Lower lobe of right lung (tissue), 2 donors: ENCODE measurements at regions not wholly inside any gene's neighbourhood (a gene's known extent, or its start where the extent isn't known, plus 50 kb on each side); places are given as distances from the start of the nearest gene placed in this dataset.
A peak's percentile ranks its signal among the peaks of the same experiment; 100 is the strongest.
"Not testable (repeated sequence)": the region's sequence is repeated elsewhere in the genome, so short reads cannot be mapped to it uniquely, and the experiment has no call there.

ENCODE experiments used
- ATAC-seq, 2 donors: fragments of 200-7000 bp; cut with Tn5 transposase; one replicate each; pipeline ENCODE4 v1.9.1; 2020 to 2022; ENCODE audit warnings: mild to moderate bottlenecking in 2 of 2, moderate library complexity in 2 of 2
- DNase-seq: peaks from one replicate; pipeline ENCODE4 v3.0.0-alpha.2; 2020
- H3K27ac ChIP-seq: fragments of 200-600 bp; one replicate; pipeline ENCODE4 v1.8.0; 2022
- H3K27me3 ChIP-seq: fragments of 200-600 bp; one replicate; pipeline ENCODE4 v1.8.0; 2022; ENCODE audit warnings: low read depth
- H3K36me3 ChIP-seq: fragments of 200-600 bp; one replicate; pipeline ENCODE4 v1.8.0; 2022; ENCODE audit warnings: mild to moderate bottlenecking
- H3K4me1 ChIP-seq: fragments of 200-600 bp; one replicate; pipeline ENCODE4 v1.8.0; 2022
- H3K4me3 ChIP-seq: fragments of 200-600 bp; one replicate; pipeline ENCODE4 v1.8.0; 2022; ENCODE audit warnings: mild to moderate bottlenecking
- H3K9me3 ChIP-seq: fragments of 200-600 bp; one replicate; pipeline ENCODE4 v1.8.0; 2022
- intact Hi-C: fragments of 100-400 bp; cut with DNase I; formaldehyde crosslinking; loops from one replicate; pipeline ENCODE4 v1.11.0; 2022
- TF ChIP-seq, protein P1 (sequence below): fragments of 200-600 bp; IDR thresholded peaks from one replicate; pipeline ENCODE4 v1.8.0; 2022; ENCODE audit warnings: antibody characterized with exemption, mild to moderate bottlenecking
- donor health status: DM: no; HTN: yes; CAD: no; lungs with severe emphysema.

DNA sequence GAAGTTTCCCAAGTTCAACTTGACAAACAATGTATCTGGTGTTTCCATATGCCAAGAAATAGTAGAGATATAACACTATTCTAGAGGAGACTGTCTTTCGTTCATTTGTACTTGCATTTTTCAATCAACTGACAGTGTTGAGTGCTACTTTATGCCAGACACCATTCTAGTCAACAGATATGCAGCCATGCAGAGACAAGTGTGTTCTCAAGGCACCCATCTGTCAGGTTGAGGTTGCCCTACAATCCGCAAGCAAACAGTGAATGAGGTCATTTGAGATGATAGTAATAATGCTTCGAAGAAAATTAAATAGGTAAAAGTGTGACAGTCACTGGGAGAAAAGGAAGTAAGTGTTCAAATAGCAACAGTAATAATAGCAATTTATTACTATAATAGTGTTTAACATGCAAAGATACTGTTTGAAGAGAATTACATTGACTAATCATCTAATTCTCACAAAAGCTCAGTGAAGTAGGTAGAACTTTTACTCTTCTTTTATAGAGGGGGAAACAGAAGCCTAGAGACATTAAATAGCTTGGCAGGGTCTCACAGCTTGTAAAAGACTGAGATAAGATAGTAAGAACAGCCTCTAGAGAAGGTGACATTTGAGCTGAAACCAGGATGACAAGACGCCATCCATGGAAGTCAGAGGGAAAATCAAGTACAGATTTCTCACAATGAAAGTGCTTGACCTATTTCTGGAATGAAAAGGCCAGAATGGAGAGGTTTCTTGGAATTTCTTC is 936.9 kb downstream of the SORCS3 start:
- TF ChIP-seq, protein P1, sequence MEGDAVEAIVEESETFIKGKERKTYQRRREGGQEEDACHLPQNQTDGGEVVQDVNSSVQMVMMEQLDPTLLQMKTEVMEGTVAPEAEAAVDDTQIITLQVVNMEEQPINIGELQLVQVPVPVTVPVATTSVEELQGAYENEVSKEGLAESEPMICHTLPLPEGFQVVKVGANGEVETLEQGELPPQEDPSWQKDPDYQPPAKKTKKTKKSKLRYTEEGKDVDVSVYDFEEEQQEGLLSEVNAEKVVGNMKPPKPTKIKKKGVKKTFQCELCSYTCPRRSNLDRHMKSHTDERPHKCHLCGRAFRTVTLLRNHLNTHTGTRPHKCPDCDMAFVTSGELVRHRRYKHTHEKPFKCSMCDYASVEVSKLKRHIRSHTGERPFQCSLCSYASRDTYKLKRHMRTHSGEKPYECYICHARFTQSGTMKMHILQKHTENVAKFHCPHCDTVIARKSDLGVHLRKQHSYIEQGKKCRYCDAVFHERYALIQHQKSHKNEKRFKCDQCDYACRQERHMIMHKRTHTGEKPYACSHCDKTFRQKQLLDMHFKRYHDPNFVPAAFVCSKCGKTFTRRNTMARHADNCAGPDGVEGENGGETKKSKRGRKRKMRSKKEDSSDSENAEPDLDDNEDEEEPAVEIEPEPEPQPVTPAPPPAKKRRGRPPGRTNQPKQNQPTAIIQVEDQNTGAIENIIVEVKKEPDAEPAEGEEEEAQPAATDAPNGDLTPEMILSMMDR, result no peak
- no peaks in the 10 kb centered on the region for H3K27me3 ChIP-seq
- H3K4me3 ChIP-seq, result no peak overlapping the region
- intact Hi-C loops, result no loop called here
- DNase-seq, result no peak
- no peaks in the 10 kb centered on the region for H3K36me3 ChIP-seq
- no peaks in the 10 kb centered on the region for H3K4me1 ChIP-seq
- no peak for ATAC-seq
- no peak overlapping the region for H3K27ac ChIP-seq
- H3K9me3 ChIP-seq, result peaks cover 6% of the 10 kb centered on the region

DNA sequence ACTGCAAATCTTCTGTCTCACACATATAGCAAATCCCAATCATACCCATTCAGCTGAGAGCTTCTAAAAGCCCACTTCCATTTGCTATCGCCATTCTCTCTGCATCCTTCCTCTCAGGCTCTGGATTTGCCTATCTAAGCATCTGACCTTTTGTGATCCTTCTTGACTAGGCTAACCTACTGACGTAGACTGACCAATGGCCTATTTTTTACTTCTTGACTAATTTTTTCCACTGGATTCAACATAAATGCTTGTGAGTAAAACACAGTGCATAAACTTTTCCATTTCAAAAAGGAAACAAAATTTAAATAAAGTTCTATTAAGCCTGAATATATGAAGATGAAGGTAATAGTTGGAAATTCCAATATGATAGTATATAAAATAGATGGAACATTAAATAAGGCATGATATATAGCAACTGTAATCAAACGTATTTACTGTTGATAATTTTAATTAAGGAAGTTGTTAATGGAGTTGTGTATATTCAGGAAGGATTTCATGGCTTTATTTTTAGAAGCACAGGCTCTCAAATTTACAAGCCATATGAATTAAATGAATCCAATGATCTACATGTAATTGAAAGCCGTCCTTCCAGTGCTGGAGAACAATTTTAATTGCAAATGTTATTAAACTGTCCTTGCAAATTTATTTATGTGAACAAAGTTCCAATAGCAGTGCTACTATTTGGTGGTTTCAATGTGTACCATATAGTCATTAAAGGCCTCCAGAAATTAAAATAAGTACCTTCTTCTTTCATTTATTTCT is 918.4 kb downstream of the SORCS3 start:
- no peak for DNase-seq
- TF ChIP-seq, protein P1, result no peak
- intact Hi-C loops, result no loop called here

DNA sequence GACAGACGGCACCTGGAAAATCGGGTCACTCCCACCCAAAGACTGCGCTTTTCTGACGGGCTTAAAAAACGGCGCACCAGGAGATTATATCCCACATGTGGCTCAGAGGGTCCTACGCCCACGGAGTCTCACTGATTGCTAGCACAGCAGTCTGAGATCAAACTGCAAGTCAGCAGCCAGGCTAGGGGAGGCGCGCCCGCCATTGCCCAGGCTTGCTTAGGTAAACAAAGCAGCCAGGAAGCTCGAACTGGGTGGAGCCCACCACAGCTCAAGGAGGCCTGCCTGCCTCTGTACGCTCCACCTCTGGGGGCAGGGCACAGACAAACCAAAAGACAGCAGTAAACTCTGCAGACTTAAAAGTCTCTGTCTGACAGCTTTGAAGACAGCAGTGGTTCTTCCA is 909.4 kb downstream of the SORCS3 start:
- H3K27ac ChIP-seq, H3K36me3 ChIP-seq, intact Hi-C loops, H3K9me3 ChIP-seq, H3K27me3 ChIP-seq, H3K4me3 ChIP-seq, ATAC-seq, H3K4me1 ChIP-seq: not testable (repeated sequence)
- DNase-seq, result peak; percentile 39

More for the DNA sequence above, 918.4 kb downstream of the SORCS3 start:
- H3K27ac ChIP-seq, result no peak overlapping the region
- H3K4me1 ChIP-seq, result no peaks in the 10 kb centered on the region
- ATAC-seq, result no peak
- H3K36me3 ChIP-seq, result no peaks in the 10 kb centered on the region
- no peaks in the 10 kb centered on the region for H3K9me3 ChIP-seq
- H3K27me3 ChIP-seq, result no peaks in the 10 kb centered on the region
- H3K4me3 ChIP-seq, result no peak overlapping the region

DNA sequence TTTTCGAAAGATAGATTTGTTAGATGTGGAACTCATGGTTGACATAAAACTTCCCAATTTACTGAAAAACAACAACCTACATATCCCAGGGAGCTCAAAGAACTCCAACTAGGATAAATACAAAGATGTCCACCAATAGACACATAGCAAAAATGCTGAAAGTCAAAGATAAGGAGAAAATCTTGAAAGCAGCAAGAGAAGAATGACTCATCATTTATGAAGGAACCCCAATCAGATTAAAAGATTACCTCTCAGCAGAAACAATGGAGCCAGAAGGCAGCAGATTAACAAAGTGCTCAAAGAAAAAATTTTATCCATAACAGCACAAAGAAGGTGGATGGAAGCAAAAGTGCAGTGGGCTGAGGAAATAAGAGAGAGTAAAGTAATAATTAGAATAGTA is 908.6 kb downstream of the SORCS3 start:
- DNase-seq, result no peak
- TF ChIP-seq, protein P1, result no peak
- H3K27ac ChIP-seq, result no peak overlapping the region
- no peaks in the 10 kb centered on the region for H3K4me1 ChIP-seq
- H3K9me3 ChIP-seq, result no peaks in the 10 kb centered on the region
- intact Hi-C loops, result no loop called here
- no peak for ATAC-seq
- no peak overlapping the region for H3K4me3 ChIP-seq
- H3K36me3 ChIP-seq, result no peaks in the 10 kb centered on the region
- H3K27me3 ChIP-seq, result no peaks in the 10 kb centered on the region

DNA sequence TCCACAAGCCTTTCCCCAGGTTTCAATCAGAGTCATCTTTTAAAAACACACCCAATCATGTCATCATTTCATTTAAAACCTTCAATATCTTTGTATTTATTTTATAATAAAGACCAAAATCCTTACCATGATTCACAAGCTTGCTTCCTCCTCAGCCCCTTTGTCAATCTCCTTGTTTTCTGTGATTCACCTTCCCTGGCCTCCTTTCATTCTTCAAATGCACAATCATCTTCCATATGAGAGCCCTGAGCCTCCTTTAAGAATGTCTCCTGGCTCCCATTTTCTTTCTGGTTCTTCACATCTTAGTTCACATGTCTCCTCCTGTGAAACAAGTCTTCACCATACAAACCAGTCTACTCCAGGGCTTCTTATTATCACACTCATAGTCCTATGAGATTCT is 904.0 kb downstream of the SORCS3 start:
- no peak overlapping the region for H3K27ac ChIP-seq
- intact Hi-C loops, result no loop called here
- H3K4me1 ChIP-seq, result no peaks in the 10 kb centered on the region

More for the DNA sequence above, 904.0 kb downstream of the SORCS3 start:
- H3K4me3 ChIP-seq, result no peak overlapping the region
- H3K36me3 ChIP-seq, result no peaks in the 10 kb centered on the region
- H3K27me3 ChIP-seq, result no peaks in the 10 kb centered on the region
- DNase-seq (no peak), ATAC-seq (no peak)
- TF ChIP-seq, protein P1, result no peak
- H3K9me3 ChIP-seq, result no peaks in the 10 kb centered on the region
